ENCODE measurements at regions not wholly inside any gene's neighbourhood (a gene's known extent, or its start where the extent isn't known, plus 50 kb on each side); places are given as distances from the start of the nearest gene placed in this dataset.
"Not testable (repeated sequence)": the region's sequence is repeated elsewhere in the genome, so short reads cannot be mapped to it uniquely, and the experiment has no call there.

GRCh38 chr14:84064316-84065125 lies 1465.4 kb upstream of the FLRT2 start:
- DNase-seq: no peak

DNA sequence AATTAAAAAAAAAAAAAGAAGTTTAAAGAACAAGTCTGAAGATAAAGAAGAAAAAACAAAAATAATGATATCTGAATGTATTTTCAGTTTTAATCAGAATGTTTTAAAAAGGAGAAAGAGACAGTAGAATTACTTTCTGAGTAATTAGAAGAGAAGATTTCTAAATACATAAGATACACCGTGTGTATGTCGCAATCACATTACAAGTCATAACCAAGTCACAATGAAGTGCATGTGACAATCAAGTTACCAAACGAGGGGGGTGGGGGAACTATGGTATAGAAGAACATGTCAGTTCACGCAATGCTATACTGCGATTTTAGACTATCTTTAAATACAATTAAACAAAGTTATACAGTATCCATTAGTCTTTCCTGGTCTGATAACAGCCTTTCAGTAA lies 1464.1 kb upstream of the FLRT2 start:
- DNase-seq: no peak

DNA sequence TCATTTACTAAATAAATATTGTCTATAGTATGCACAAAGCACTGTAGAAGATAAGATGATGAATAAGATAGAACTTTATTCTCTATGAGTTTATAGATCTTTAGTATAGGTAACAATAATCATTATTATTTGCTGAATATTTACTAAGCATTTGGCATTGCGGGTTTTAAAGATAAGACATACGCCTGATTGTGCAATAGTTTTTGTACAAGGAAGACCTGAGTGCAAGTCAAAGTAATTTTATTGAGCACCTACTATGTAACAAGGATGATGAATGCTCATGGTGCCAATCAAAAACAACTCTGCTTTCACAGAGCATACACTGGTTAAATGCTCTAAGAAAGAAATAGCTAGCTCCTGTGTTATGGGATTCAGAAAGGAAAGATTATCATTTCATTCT lies 1461.7 kb upstream of the FLRT2 start:
- no peak for DNase-seq

DNA sequence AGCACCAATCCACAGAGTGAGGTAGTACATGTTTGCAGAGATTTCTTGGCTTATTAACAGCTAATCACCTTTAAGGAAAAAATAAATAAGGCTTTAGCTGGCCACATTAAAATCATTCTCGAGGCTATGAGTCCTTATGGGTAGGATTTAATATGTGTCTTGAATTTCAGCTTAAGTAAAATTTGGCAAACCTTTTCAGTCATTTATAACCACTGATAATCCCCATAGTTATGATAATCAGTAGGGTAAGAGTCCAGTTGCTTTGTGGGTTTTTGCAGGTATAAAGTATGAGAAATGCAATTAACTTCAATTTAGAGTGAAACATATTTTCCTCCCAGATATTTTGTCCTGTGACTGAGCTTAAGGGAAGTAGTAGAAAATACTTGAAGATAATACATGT lies 1458.9 kb upstream of the FLRT2 start:
- no peak for DNase-seq

GRCh38 chr14:84074626-84075025 lies 1455.3 kb upstream of the FLRT2 start:
- no peak for DNase-seq

DNA sequence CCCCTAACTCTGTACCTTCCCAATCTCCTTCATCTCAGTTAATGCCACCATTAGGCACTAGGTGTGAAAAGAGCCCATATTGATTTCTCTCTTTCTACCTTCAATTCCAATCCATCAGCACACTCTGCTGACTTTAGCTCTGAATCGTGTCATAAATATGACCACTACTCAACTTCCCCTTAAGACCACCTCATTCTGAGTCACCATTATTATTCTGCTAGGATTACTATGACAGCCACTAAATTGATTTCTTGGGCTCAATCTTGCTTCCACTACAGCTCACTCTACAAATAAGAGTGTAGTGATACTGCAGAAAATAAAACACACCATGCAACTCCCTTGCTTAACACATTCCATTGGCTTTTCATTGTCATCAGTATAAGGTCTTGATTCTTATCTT lies 1449.0 kb upstream of the FLRT2 start:
- DNase-seq: no peak

DNA sequence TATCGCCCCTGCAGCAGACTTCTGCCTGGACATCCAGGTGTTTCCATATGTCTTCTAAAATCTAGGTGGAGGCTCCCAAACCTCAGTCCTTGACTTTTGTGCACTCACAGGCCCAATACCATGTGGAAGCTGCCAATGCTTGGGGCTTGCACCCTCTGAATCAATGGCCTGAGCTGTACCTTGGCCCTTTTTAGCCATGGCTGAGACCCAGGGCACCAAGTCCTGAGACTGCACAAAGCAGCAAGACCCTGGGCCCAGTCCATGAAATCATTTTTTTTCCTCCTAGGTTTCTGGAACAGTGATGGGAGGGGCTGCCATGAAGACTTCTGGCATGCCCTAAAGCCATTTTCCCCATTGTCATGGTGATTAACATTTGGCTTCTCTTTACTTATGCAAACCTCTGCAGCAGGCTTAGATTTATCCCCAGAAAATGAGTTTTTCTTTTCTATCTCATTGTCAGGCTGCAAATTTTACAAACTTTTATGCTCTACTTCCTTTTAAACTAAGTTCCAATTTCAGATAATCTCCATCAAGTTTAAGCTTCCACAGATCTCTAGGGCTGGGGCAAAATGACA lies 1445.8 kb upstream of the FLRT2 start:
- DNase-seq: no peak

GRCh38 chr14:84085493-84085892 lies 1444.5 kb upstream of the FLRT2 start:
- no peak for DNase-seq

- no peak for DNase-seq
Measured at GRCh38 chr14:84086714-84087113, 1443.2 kb upstream of the FLRT2 start.

DNA sequence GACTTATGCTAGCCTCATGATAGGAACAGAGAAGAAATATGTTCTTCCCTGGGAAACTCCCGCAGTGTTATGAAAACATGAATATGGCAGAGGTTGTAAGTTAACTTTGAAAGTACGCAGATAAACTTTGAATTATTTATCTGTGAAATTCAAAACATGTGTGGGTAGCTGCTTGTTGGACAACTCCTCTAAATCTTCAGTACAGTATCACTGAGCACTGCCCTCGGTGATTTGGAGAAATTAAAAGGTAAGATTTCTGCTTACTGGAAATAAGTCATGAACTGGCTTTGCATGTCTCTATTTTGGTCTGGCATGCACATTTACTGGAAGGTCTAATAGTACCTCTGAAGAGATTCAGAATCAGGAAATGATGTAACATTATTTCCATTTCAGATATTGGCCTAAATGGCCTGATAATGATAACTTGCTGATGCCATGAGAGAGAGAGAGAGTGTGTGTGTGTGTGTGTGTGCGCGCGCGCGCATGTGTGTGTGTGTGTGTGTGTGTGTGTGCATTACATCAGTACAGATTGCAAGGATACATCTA lies 1441.9 kb upstream of the FLRT2 start:
- DNase-seq: no peak

- no peak for DNase-seq
Measured at GRCh38 chr14:84090837-84091236, 1439.1 kb upstream of the FLRT2 start.

GRCh38 chr14:84095681-84096080 lies 1434.3 kb upstream of the FLRT2 start:
- no peak for DNase-seq

- no peak for DNase-seq
Measured at GRCh38 chr14:84098261-84098660, 1431.7 kb upstream of the FLRT2 start.

GRCh38 chr14:84099560-84099959 lies 1430.4 kb upstream of the FLRT2 start:
- DNase-seq: not testable (repeated sequence)

DNA sequence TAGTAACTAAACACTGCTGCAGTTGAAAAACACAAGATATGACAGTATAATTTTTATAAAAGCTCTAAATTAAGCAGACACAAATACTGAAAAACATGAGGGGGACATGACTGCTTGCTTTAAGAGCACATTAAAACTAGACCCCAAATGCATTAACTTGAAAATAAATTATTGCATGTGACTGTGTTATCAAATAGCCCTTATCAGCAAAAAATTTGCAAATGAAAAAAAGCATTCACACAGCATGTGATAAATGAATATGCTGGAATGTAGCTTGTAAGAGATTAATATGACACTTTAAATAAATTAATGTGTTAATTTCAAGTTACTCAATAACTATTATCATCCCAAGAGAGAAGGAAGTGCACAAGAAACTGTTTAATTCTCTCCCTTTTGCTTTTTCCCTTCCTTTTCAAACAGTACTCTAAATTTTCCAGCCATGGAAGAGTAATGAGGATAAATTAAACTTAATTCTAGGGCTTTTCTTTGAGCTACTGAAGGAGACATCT lies 1422.1 kb upstream of the FLRT2 start:
- no peak for DNase-seq

- no peak for DNase-seq
Measured at GRCh38 chr14:84108746-84109457, 1421.0 kb upstream of the FLRT2 start.

DNA sequence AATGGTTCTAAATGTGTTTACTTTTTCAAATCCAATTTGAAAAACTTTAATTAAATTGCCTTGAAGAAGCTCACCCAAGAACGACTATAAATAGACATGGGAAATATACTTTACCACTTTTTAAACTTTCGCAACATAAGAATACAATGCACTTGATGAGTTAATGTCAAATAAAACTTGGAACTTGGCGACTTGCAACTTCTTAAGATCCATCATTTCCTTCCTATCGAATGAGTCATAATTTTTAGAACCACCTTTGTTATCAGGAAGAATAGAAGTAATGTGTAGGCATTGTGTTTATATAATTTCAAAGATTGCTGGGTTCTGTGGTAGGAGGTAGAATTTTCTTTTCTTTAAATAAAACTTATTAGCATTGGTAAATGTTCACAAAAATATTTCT lies 1417.4 kb upstream of the FLRT2 start:
- DNase-seq: no peak

DNA sequence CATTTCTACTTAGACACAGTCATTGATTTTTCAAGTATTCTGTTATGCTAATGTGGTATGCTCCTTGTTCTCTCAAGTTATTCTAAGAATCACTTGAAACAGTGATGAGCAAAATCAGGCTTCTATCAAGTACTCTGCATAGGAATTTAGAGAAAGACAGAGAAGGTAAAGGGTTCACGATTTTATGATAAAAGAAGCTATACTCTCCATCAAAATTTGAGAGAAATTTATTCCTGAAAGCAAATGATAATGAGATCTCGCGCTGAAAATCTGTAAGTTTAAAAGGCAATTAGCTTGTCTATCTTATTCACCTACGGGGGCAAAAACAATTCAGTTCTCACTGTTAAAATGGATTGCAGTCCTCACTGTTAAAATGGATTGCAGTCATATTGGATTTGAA lies 1404.3 kb upstream of the FLRT2 start:
- no peak for DNase-seq

DNA sequence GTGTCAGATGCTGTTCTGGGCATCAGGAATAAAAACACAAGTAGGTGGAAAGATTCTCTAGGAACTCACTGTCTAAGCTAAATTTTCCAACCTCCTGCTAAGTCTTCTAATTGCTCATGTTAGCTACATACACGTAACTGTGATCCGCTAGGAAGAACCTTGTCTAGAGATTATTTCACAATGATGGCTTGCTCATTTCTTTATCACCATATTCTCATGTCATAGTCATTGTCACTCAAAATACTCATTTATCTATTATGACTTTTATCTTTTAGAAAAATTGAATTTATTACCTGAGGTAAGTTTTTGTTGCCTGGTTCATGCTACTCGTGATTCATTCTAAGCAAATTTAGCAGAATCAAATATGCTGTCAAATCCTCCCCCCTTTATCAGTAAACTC lies 1402.4 kb upstream of the FLRT2 start:
- DNase-seq: no peak

DNA sequence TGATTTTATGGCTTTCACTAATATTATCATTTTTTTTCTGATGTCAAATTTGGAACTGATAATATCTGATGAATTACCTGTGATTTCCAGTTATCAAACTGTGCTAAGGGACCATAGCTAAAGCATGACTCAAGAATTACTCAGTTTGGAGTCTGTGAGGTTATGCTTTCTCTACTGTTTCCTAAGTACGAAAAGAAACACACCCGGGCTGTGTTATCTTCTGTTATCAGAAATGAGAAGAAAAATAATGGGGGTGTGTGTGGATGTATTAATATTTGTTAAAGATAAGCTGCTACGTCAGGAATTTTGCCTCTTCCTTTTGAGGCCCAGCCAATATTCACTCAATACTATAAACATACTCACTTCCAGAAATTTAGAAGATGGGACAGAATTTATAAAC lies 1401.9 kb upstream of the FLRT2 start:
- no peak for DNase-seq

- DNase-seq: no peak
Measured at GRCh38 chr14:84129007-84129406, 1400.9 kb upstream of the FLRT2 start.

DNA sequence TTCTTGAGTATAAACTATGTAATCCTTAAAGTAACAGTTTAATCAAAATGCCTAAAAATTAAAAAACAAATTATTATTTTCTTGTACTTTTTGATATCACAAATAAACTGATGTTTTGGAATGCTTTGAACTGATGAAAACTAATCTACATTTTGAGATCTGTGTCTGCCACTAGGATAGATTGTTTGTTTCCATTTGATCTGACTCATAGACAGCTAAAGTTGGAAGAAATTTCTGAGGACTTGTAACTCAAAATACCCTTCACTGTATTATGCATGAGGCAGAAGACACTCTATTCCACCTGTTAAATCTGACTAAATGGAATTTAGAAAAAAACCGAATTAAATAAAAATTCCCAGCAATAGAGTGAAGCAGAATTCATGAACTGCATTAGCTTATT lies 1400.0 kb upstream of the FLRT2 start:
- no peak for DNase-seq

- no peak for DNase-seq
Measured at GRCh38 chr14:84131924-84132323, 1398.0 kb upstream of the FLRT2 start.

DNA sequence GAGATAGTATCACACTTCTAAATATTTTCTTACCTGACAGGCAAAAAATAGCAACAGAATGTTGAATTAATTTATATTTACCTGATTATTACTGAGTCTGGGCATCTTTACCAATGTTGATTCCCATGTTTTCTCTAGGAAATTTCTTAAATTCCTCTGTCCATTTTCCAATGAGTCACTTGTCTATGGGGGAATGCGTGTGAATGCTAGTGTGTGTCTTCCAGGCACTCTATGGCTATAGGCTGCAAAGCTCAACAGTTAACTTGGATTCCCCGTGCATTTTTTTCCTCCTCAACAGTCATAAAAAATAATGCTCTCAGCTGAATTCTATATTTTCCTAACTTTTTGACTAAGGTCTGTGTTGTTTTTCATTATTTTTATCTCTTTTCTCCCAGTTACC lies 1385.8 kb upstream of the FLRT2 start:
- DNase-seq: no peak

Measured in stimulated activated CD8-positive, alpha-beta memory T cell treated with anti-CD3 and anti-CD28 coated beads, Interleukin-4, amount 100 ng/mL, for 48 hours (primary cell).